Thoracic aorta (tissue), 2 donors: ENCODE measurements at regions not wholly inside any gene's neighbourhood (a gene's known extent, or its start where the extent isn't known, plus 50 kb on each side); places are given as distances from the start of the nearest gene placed in this dataset.

Source experiments
- ATAC-seq: fragments of 150-250 bp; one replicate; pipeline ENCODE4 v1.8.0; 2017; ENCODE audit warnings: low read depth; ENCODE audit not compliant: insufficient number of reproducible peaks, low FRiP score
- DNase-seq: peaks from one replicate; pipeline ENCODE4 v3.0.0-alpha.2; 2020; ENCODE audit warnings: low spot score
- H3K27ac ChIP-seq, 2 donors: fragments of 200-600 bp; sonication (generic); 1 replicate in 1 of 2; 2 replicates in 1 of 2; pipeline ENCODE4 v1.5.1; 2016; ENCODE audit warnings: mild to moderate bottlenecking in 2 of 2, moderate library complexity in 2 of 2
- H3K27me3 ChIP-seq: fragments of 200-600 bp; sonication (generic); replicated peaks from 2 replicates; pipeline ENCODE4 v1.6.0; 2016; ENCODE audit warnings: mild to moderate bottlenecking; ENCODE audit not compliant: insufficient read depth
- H3K36me3 ChIP-seq: fragments of 200-600 bp; sonication (generic); one replicate; pipeline ENCODE4 v1.5.1; 2016
- H3K4me1 ChIP-seq, 2 donors: fragments of 200-600 bp; sonication (generic); 1 replicate in 1 of 2; 2 replicates in 1 of 2; pipeline versions ENCODE4 v1.5.1 to v1.6.0; 2016; ENCODE audit warnings: low read depth in 2 of 2, mild to moderate bottlenecking in 1 of 2; ENCODE audit not compliant: control insufficient read depth in 1 of 2
- H3K4me3 ChIP-seq: fragments of 200-600 bp; sonication (generic); 2 replicates; pipeline ENCODE4 v1.5.1; 2016; ENCODE audit warnings: mild to moderate bottlenecking
- H3K9me3 ChIP-seq: fragments of 200-600 bp; sonication (generic); 2 replicates; pipeline ENCODE4 v1.5.1; 2016
- TF ChIP-seq, protein P1 (sequence below): fragments of 200-600 bp; sonication (generic); IDR thresholded peaks from one replicate; pipeline ENCODE4 v1.5.1; 2019; ENCODE audit warnings: antibody characterized with exemption

DNA sequence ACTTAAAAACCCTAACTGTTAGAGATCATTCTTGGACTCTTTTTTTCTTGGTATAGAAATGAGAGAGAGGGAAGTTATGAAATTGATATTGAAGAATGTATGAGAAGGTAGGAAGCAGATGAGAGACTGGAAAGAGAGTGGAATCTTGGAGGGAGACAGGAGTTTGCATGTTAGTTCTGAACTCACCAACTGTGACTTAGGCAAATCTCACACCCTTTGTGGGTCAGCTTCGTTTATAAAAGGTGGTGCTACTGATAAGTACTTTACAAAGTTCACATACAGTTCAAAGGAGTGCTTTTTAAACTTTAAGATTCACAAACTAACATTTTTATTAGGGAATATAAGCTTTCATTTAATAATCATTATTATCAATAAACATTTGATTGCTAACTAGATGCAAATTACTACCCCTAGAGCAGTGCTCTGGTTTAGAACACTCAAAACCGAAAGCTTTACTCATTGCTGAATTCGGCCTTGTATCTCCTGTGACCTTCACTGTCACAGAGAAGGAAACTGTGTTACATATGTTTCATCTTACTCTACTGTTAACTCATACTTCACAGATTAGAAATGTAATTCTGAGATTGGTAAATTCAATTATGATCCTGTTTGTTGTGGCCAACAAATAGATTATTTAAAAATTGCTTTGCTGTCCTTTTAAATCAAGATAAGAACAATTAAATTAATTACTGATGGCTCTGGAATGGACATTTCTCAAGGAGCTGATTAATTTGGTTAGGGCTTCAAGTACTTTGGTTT, 143.2 kb downstream of the RMI1 start:
- Histone ChIP-seq H3K27ac (no peak overlapping the region), H3K27me3 (no peaks in the 10 kb centered on the region), H3K36me3 (no peaks in the 10 kb centered on the region), H3K9me3 (no peaks in the 10 kb centered on the region), H3K4me1 (no peaks in the 10 kb centered on the region), H3K4me3 (no peak overlapping the region)
- DNase-seq = no peak
- ATAC-seq = no peak
- TF ChIP-seq, protein P1, sequence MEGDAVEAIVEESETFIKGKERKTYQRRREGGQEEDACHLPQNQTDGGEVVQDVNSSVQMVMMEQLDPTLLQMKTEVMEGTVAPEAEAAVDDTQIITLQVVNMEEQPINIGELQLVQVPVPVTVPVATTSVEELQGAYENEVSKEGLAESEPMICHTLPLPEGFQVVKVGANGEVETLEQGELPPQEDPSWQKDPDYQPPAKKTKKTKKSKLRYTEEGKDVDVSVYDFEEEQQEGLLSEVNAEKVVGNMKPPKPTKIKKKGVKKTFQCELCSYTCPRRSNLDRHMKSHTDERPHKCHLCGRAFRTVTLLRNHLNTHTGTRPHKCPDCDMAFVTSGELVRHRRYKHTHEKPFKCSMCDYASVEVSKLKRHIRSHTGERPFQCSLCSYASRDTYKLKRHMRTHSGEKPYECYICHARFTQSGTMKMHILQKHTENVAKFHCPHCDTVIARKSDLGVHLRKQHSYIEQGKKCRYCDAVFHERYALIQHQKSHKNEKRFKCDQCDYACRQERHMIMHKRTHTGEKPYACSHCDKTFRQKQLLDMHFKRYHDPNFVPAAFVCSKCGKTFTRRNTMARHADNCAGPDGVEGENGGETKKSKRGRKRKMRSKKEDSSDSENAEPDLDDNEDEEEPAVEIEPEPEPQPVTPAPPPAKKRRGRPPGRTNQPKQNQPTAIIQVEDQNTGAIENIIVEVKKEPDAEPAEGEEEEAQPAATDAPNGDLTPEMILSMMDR = no peak

DNA sequence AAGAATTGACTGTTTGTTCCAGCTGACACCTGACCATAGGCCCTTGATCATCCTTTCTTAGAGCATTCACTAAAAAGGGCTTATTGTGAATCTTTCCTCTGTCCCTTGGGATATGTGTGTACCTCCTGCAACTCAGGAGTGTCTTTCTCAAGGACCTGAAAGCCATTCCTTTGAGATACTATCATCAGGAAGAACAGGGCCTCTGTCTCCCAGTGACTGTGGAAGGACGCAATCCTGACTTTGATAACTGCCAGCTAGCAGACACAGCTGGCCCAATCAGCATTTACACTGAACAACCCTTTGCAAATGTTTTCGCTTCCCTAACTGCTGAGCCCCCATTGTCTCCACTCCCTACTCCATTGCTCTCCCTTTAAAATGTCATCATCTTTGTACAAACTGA, 144.4 kb downstream of the RMI1 start:
- no peak for ATAC-seq
- no peak overlapping the region for H3K4me3 ChIP-seq
- no peaks in the 10 kb centered on the region for H3K27me3 ChIP-seq
- no peak for DNase-seq
- no peaks in the 10 kb centered on the region for H3K36me3 ChIP-seq
- TF ChIP-seq, protein P1 = no peak
- no peaks in the 10 kb centered on the region for H3K4me1 ChIP-seq
- H3K27ac ChIP-seq = no peak overlapping the region
- H3K9me3 ChIP-seq = no peaks in the 10 kb centered on the region

DNA sequence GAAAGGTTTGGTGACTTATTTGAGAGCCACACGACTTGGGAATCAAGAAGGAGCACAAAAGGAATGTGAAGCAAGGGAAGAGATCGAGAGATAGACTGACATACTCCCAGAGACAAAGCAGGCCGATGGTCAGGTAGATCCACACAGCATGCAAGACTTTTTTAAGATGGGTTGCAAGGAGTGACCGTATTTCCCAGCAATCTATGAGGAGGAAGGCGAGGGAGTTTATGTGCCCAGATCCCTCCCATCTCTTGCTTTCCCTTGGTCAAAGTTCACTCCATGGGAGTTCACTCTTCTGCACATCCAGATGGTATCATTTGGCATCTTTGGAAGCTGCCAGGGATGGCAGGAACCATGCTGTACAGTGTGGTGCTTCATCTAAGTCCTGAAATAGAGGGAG, 148.9 kb downstream of the RMI1 start:
- Histone ChIP-seq H3K27me3 (no peaks in the 10 kb centered on the region), H3K4me3 (no peak overlapping the region), H3K36me3 (no peaks in the 10 kb centered on the region), H3K4me1 (no peaks in the 10 kb centered on the region), H3K9me3 (no peaks in the 10 kb centered on the region), H3K27ac (no peak overlapping the region)
- no peak for ATAC-seq
- TF ChIP-seq, protein P1 = no peak
- no peak for DNase-seq

DNA sequence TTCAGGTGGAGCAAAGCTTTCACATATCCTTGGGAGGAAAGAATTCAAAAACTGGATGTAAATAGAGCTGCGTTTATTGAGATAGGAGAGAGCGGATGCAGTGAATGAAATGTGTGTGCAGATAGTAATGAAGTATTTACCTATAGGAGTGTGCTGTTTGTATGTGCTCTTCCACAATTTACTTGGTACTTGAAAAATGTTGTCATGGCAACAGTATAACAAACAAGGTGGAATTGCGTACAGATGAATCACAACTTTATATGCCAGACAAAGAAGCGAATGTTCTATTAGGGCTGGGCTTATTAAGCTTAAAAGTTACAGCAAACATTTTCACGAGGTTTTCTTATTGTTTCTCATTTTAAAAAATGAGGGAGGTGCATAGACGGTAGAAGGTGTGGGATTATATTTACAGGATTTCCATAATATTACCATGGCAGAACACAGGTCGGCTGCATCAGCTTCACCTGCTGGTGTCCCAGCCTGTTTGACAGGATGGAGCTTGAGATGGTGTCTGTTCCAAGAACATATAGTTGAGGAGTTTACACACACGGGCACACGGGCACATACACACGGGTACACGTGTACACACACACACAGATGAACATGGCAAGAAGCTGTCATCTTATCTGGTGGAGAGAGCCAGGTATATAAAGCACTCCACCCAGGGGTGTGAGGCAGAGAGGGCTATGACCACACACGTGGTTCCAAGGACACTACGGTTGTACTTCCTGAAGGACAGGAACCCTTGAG, 155.7 kb downstream of the RMI1 start:
- peaks cover 10 to 15% of the 10 kb centered on the region in 2 donors for H3K4me1 ChIP-seq
- ATAC-seq = no peak
- DNase-seq = no peak
- TF ChIP-seq, protein P1 = no peak
- no peak overlapping the region for H3K4me3 ChIP-seq
- no peaks in the 10 kb centered on the region for H3K36me3 ChIP-seq
- no peaks in the 10 kb centered on the region for H3K9me3 ChIP-seq
- no peak overlapping the region for H3K27ac ChIP-seq
- no peaks in the 10 kb centered on the region for H3K27me3 ChIP-seq

DNA sequence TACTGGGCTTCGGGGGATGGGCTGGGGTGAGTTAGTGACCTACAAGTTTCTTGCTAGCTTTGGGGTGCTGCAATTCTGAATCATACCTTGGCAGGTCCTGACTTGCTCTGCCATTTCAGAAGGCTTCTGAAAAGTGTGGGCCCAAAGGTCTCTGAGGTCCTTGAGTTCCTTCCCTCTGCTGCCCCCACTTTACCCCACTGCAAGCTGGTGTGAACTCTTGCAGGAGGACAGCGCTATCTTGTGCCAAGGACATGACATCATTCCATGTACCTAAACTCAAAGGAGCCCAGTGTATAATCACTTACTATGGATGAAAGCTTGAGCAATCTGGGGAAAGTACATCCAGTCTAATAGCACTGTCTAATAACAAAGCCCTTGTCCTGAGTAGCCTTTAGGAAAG, 157.4 kb downstream of the RMI1 start:
- DNase-seq (no peak), ATAC-seq (no peak)
- Histone ChIP-seq H3K9me3 (no peaks in the 10 kb centered on the region), H3K27me3 (no peaks in the 10 kb centered on the region), H3K4me3 (no peak overlapping the region), H3K36me3 (no peaks in the 10 kb centered on the region), H3K27ac (no peak overlapping the region), H3K4me1 (peaks cover 10 to 15% of the 10 kb centered on the region in 2 donors)
- TF ChIP-seq, protein P1 = no peak
